Activated CD4-positive, alpha-beta T cell treated with anti-CD3 and anti-CD28 coated beads, Interleukin-2, amount 10 ng/mL, durations not matched to agents 7 days and 5 days (primary cell): ENCODE measurements at regions not wholly inside any gene's neighbourhood (a gene's known extent, or its start where the extent isn't known, plus 50 kb on each side); places are given as distances from the start of the nearest gene placed in this dataset.
"Not testable (repeated sequence)": the region's sequence is repeated elsewhere in the genome, so short reads cannot be mapped to it uniquely, and the experiment has no call there.

Experiments used
- CTCF ChIA-PET: fragments of 350-600 bp; sonication (Branson Sonifier 250); formaldehyde crosslinking; loops from one replicate; lab custom pipeline; 2021; ENCODE audit warnings: antibody characterized with exemption; lab: Charles Lee
- POLR2A ChIA-PET: fragments of 350-600 bp; sonication (Branson Sonifier 250); formaldehyde crosslinking; loops from one replicate; lab custom pipeline; 2021; ENCODE audit warnings: antibody characterized with exemption; lab: Charles Lee
- DNase-seq: peaks from one replicate; pipeline ENCODE4 v3.0.0-alpha.2; 2020
- H3K27ac Mint-ChIP-seq: one replicate; pipeline ENCODE4 v1.8.0; 2021; ENCODE audit warnings: mild to moderate bottlenecking, moderate library complexity, mixed read lengths
- H3K27me3 Mint-ChIP-seq: one replicate; pipeline ENCODE4 v1.8.0; 2021; ENCODE audit warnings: mixed read lengths
- H3K36me3 Mint-ChIP-seq: one replicate; pipeline ENCODE4 v1.8.0; 2021; ENCODE audit warnings: low read depth, mixed read lengths
- H3K4me1 Mint-ChIP-seq: one replicate; pipeline ENCODE4 v1.8.0; 2021; ENCODE audit warnings: mixed read lengths
- H3K4me3 Mint-ChIP-seq: one replicate; pipeline ENCODE4 v1.8.0; 2021; ENCODE audit warnings: mild to moderate bottlenecking, moderate library complexity, mixed read lengths
- H3K9me3 Mint-ChIP-seq: one replicate; pipeline ENCODE4 v1.8.0; 2021; ENCODE audit warnings: mixed read lengths

DNA sequence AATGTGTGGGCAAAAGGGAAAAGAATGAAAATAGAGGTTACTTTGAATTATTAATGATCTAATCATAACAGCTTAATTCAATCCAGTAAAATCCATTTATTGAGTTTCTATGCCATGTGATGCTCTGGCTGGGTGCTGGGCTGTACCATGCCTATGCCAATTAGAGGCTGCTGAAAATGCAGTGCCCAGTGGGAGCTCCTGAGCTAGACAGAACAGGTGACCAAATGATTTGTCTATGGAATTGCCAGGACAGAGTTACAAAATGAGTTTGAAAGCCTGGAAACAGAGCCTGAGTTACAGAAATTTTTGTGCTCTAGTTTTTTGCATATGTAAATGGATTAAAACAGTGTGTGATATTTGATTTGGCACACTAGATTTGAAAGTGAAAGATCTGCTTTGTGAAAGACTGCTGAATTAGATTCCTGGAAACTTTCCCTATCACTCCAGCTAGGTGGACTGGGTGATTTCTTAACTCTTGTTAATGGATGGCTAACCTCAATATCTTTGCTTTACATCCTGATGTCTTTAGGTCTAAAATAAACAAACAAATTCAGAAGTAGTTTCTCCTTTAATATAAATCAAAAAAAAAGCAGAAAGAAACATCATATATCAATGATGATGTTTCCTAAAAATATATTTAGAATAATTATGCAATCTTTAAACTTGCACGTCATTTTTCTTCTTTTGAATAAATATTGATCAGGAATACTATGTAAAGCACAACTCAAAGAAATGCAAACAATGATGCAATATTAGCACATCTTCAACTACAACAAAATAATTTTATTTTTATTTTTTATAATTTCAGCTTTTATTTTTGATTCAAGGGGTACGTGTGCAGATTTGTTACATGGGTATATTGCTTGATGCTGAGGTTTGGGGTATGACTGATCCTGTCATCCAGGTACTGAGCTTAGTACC lies 194.8 kb upstream of the FBXL7 start:
- CTCF ChIA-PET: no interaction called here
- POLR2A ChIA-PET: no interaction called here
- Mint-ChIP-seq H3K36me3 (no peaks in the 10 kb centered on the region), H3K9me3 (peaks cover 4% of the 10 kb centered on the region), H3K27ac (no peak overlapping the region), H3K4me3 (no peak overlapping the region), H3K4me1 (no peaks in the 10 kb centered on the region), H3K27me3 (no peaks in the 10 kb centered on the region)
- DNase-seq: no peak

DNA sequence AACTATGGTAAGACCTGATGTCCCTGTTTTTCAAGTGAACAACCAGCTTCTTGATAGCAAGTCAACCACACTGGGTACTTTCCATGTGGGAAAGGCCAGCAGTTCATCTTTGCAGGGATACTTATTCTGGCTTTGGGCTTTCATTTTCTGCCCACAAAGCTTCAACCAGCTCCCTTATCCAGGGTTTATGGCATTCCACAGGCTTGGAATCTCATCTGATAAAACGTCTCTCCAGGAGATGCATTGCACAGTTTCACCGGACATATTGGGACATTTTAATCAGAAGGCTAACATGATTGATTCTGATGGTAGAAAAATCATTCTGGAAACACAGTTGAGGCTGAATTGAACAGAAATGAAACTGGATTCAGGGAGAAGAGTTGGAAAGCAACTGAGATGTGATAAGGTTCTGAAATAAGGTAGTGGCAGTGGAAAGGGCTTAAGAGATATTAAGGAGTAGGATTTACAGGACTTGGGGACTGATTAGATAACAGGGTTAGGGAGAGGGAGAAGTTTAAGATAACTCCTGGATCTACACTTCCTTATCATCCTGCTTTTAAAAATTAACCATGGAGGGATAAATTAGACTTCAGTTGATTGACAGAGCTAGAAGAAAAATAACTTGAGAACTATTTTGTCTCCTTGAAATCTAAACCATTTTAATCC lies 195.8 kb upstream of the FBXL7 start:
- peaks cover 4% of the 10 kb centered on the region for H3K9me3 Mint-ChIP-seq
- POLR2A ChIA-PET: no interaction called here
- H3K36me3 Mint-ChIP-seq: no peaks in the 10 kb centered on the region
- no peak overlapping the region for H3K27ac Mint-ChIP-seq
- H3K4me3 Mint-ChIP-seq: no peak overlapping the region
- H3K4me1 Mint-ChIP-seq: no peaks in the 10 kb centered on the region
- no peak for DNase-seq
- no peaks in the 10 kb centered on the region for H3K27me3 Mint-ChIP-seq
- CTCF ChIA-PET: no interaction called here

DNA sequence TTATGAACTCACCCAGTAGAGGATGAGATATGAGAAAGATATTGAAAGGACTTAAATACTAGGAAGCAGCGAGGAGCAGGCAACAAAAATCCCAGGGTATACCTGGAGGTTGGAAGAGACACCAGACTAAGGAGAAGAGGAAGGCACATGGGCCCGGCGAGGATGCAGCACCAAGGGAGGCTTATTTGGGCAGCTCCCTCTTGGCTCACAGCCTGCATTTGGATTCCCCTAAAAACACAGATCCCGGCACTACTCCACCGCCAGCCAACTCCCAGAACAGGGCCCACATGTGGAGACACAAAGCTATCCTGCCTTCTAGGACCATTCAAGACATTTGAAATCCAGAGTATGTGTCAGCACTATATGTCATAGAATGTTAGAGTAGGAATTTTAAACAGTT lies 199.8 kb upstream of the FBXL7 start:
- H3K4me1 Mint-ChIP-seq: no peaks in the 10 kb centered on the region
- no peaks in the 10 kb centered on the region for H3K27me3 Mint-ChIP-seq
- ChIA-PET CTCF (interaction anchor here (1.7 kb wide), 1 partner anchor 9 kb away, joined by 5 read pairs; no protein-coding TSS in a partner anchor), POLR2A (no interaction called here)
- no peaks in the 10 kb centered on the region for H3K9me3 Mint-ChIP-seq
- DNase-seq: no peak
- no peak overlapping the region for H3K4me3 Mint-ChIP-seq
- H3K27ac Mint-ChIP-seq: no peak overlapping the region
- H3K36me3 Mint-ChIP-seq: no peaks in the 10 kb centered on the region

DNA sequence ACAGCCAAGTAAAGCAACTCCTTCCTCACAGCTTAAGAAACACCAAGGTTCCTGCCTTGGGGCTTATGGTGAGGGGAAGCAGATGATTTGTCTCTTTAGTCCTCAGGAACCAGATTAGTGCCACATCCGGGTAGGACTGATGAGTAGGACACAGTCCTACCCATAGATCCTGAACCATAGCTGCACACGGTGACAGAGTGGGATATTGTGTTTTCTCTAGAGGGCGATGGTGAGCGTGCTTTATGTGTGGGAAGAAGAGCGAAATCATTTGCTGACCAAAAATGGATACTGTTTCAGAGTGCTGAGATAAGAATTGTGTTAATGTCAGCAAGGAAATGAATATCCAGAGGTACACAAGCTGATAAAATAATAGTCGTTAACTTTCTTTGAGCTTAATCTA lies 209.0 kb upstream of the FBXL7 start:
- Mint-ChIP-seq H3K27me3 (no peaks in the 10 kb centered on the region), H3K4me1 (no peaks in the 10 kb centered on the region), H3K9me3 (peaks cover 13% of the 10 kb centered on the region), H3K36me3 (no peaks in the 10 kb centered on the region), H3K4me3 (no peak overlapping the region), H3K27ac (no peak overlapping the region)
- no peak for DNase-seq
- CTCF ChIA-PET: interaction anchor here (1.5 kb wide), 1 partner anchor 10 kb away, joined by 5 read pairs; no protein-coding TSS in a partner anchor
- POLR2A ChIA-PET: no interaction called here

DNA sequence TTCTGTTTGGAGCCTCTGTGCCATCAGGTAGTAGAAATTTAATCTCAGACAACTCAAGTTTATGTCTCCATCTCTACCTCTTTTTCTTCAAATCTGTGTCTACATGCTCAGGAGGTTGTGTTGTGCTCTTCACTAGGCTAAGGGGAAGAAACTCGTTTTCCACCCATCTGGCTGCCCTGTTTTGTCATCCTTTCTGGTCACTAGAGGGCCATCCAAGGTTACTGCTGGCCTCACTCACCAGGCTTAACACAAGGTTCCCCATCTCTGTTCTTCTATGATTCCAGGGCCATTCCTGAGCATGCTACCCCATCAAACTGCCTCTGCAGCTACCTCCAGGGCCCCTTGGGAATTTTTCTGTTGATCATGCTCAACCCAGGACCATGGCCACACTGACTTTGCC lies 213.3 kb upstream of the FBXL7 start:
- H3K4me1 Mint-ChIP-seq: no peaks in the 10 kb centered on the region
- H3K36me3 Mint-ChIP-seq: no peaks in the 10 kb centered on the region
- H3K4me3 Mint-ChIP-seq: no peak overlapping the region
- CTCF ChIA-PET: no interaction called here
- H3K27me3 Mint-ChIP-seq: no peaks in the 10 kb centered on the region
- DNase-seq: no peak
- H3K27ac Mint-ChIP-seq: no peak overlapping the region
- POLR2A ChIA-PET: no interaction called here
- H3K9me3 Mint-ChIP-seq: peaks cover 15% of the 10 kb centered on the region

DNA sequence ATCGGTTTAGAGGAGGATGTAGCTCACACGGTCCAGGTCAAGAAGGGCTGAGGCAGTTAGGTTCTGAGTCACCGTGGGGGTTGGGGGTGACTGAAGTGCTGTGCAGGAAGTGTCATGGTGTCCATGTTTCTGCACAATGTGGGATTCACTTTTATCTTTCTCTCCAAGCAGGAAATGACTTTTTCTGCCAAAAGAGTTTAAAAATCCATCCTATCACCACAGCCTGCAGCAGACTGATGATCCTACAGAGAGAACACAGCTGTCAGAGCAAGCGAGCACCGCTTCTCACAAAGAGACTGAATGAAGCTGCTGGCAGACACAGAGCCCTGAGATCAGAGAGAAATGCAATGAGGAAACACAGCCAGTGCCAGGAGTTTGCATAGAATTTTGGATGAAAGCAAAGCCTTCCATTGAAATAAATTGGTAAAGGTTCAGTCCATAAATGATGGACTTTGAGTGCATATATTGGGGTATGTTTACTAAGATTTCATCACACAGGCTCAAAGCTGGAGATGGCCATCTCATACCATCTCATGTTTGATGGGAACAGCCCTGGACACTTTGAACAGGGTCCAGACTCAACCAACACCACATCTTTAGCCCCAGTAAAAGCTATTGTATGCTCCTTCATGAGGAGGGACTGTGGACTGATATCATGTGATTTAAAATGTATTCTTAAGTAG lies 213.9 kb upstream of the FBXL7 start:
- ChIA-PET CTCF (no interaction called here), POLR2A (no interaction called here)
- Mint-ChIP-seq H3K4me1 (no peaks in the 10 kb centered on the region), H3K27me3 (no peaks in the 10 kb centered on the region), H3K27ac (no peak overlapping the region), H3K36me3 (no peaks in the 10 kb centered on the region), H3K9me3 (peaks cover 17% of the 10 kb centered on the region), H3K4me3 (no peak overlapping the region)
- no peak for DNase-seq

DNA sequence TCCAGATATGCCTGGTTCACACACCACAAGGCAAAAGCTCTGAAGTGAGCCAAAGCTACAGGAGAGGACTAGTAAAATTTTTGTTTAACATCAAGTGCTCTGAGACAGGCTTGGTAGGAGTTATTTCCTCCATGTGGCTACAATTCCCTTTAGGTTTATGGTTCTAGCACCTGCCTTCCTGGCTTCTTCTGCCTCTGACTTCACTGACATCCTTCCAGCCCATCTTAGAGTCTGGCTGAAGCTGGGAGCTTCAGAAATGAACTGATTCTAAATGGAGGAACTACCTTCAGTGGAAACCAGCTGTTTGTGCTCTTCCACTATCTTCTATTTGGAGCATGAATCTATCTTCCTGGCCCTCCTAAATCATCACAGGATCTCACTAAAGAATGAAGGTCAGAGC lies 215.3 kb upstream of the FBXL7 start:
- H3K4me1 Mint-ChIP-seq: no peaks in the 10 kb centered on the region
- ChIA-PET CTCF (no interaction called here), POLR2A (no interaction called here)
- H3K27ac Mint-ChIP-seq: no peak overlapping the region
- DNase-seq: no peak
- H3K4me3 Mint-ChIP-seq: no peak overlapping the region
- no peaks in the 10 kb centered on the region for H3K36me3 Mint-ChIP-seq
- H3K27me3 Mint-ChIP-seq: no peaks in the 10 kb centered on the region
- peaks cover 18% of the 10 kb centered on the region for H3K9me3 Mint-ChIP-seq

DNA sequence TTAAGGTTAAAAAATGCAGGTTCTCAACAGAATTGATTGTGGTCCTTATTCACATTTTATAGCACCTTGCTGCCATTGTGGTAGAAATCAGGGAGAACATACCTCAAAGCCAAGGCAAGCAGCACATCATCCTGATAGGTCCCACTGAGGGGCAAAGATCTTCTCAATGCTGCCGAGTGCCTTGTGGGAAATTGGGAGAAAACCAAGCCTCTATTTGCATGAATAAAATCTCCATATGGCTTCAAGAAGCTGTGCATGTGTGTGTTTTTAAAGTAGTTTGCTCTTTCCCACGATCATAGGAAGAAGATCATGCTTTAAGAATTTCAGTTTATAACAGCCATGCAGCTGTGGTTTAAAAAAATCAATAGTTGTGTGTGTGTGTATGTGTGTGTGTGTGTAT lies 216.9 kb upstream of the FBXL7 start:
- no peaks in the 10 kb centered on the region for H3K27me3 Mint-ChIP-seq
- H3K36me3 Mint-ChIP-seq: no peaks in the 10 kb centered on the region
- no peak overlapping the region for H3K4me3 Mint-ChIP-seq
- peaks cover 16% of the 10 kb centered on the region for H3K9me3 Mint-ChIP-seq
- no peaks in the 10 kb centered on the region for H3K4me1 Mint-ChIP-seq
- ChIA-PET CTCF (no interaction called here), POLR2A (no interaction called here)
- no peak overlapping the region for H3K27ac Mint-ChIP-seq
- no peak for DNase-seq

DNA sequence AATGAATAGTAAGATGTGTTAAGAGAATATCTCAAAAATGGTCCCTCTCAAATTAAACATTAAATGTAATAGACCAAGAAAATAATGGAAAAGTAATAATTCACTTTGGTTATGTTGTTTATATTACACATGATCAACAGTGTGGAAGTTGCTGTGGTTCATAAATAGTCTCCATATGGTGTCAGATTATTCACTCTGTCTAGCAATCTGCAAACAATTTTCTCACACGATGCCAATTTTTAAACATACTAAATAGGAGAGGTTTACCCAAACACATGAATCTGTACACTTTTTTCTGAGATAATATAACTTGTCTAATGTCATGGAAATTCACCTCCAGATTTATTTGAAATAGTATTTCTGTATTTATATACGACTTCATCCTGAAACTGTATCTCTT lies 217.4 kb upstream of the FBXL7 start:
- no peak overlapping the region for H3K4me3 Mint-ChIP-seq
- CTCF ChIA-PET: no interaction called here
- DNase-seq: no peak
- peaks cover 16% of the 10 kb centered on the region for H3K9me3 Mint-ChIP-seq
- POLR2A ChIA-PET: no interaction called here
- H3K36me3 Mint-ChIP-seq: no peaks in the 10 kb centered on the region
- H3K27ac Mint-ChIP-seq: no peak overlapping the region
- no peaks in the 10 kb centered on the region for H3K27me3 Mint-ChIP-seq
- H3K4me1 Mint-ChIP-seq: no peaks in the 10 kb centered on the region

DNA sequence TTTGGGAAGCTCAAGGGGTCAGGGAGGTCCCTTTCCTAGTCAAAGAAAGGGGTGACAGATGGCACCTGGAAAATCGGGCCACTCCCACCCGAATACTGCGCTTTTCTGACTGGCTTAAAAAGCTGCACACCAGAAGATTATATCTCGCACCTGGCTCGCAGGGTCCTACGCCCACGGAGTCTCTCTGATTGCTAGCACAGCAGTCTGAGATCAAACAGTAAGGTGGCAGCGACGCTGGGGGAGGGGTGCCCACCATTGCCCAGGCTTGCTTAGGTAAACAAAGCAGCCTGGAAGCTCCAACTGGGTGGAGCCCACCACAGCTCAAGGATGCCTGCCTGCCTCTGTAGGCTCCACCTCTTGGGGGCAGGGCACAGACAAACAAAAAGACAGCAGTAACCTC lies 228.4 kb upstream of the FBXL7 start:
- H3K4me3 Mint-ChIP-seq, POLR2A ChIA-PET, DNase-seq, H3K36me3 Mint-ChIP-seq, H3K27ac Mint-ChIP-seq, CTCF ChIA-PET, H3K27me3 Mint-ChIP-seq, H3K4me1 Mint-ChIP-seq: not testable (repeated sequence)
- H3K9me3 Mint-ChIP-seq: peaks cover 14% of the 10 kb centered on the region

DNA sequence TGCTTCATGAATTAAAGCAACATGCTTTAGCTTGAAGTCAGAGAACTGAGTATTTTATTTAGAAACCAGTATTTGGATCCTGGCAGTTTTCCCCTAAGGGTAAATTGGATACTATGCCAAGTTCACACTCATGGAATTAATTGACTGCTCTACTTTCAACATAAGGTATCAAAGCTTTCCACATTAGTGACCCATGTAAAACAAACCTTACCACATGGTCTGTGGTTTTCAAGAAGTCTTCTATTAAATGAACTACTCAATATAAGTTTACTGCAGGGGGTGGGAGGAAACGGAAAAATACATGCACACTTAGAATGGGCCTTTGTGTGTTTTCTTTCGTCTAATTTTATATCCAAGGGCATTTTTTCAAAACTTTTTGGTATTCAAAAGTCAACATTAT lies 232.0 kb upstream of the FBXL7 start:
- Mint-ChIP-seq H3K4me1 (no peaks in the 10 kb centered on the region), H3K27ac (no peak overlapping the region), H3K9me3 (peaks cover 14% of the 10 kb centered on the region), H3K4me3 (no peak overlapping the region), H3K27me3 (no peaks in the 10 kb centered on the region), H3K36me3 (no peaks in the 10 kb centered on the region)
- no peak for DNase-seq
- ChIA-PET CTCF (no interaction called here), POLR2A (no interaction called here)

DNA sequence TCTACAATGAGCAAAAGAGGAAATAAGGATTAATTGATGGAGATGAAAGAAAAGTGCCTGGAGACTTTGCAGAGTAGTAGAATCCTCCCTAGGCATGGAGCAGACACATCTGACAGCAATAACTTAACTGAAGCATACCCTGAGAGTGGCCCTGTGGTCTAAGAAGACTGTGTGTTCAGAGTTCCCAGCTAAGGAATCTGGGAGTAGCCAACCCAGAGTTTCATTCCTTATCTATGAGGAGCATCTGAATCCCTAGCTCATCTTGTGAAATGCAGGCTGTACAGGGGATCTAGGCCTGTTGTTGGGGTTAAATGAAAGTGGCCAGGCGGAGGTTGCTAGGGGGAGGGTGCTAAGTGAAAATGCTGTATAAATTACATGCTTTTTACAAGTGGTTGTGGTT lies 233.1 kb upstream of the FBXL7 start:
- no peak for DNase-seq
- H3K9me3 Mint-ChIP-seq: peaks cover 14% of the 10 kb centered on the region
- no peak overlapping the region for H3K4me3 Mint-ChIP-seq
- H3K4me1 Mint-ChIP-seq: no peaks in the 10 kb centered on the region
- H3K27ac Mint-ChIP-seq: no peak overlapping the region
- H3K36me3 Mint-ChIP-seq: no peaks in the 10 kb centered on the region
- H3K27me3 Mint-ChIP-seq: no peaks in the 10 kb centered on the region
- ChIA-PET CTCF (interaction anchor here (0.7 kb wide), 1 partner anchor 1336 kb away, joined by 5 read pairs; no protein-coding TSS in a partner anchor), POLR2A (no interaction called here)

DNA sequence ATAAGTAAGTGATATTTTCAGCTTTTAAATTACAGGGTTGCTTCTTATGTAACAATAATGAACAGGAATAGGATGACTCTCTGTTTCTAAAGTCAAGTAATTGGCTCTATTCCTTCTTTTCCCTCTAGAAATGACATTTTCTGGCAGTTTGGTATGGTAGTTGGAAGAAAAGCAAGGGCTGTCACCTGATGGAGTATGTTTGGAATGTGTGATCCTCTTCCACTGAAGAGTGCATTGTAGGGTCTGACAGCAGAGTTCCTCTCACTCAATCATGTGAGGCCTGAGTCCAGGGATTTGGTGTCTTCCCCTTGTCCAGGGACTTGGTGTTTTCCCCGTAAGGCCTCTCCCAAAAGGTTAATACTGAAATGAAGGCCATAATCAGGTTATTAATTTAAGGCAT lies 233.8 kb upstream of the FBXL7 start:
- no peak for DNase-seq
- Mint-ChIP-seq H3K4me3 (no peak overlapping the region), H3K9me3 (peaks cover 12% of the 10 kb centered on the region), H3K4me1 (no peaks in the 10 kb centered on the region), H3K27me3 (no peaks in the 10 kb centered on the region), H3K36me3 (no peaks in the 10 kb centered on the region), H3K27ac (no peak overlapping the region)
- POLR2A ChIA-PET: no interaction called here
- CTCF ChIA-PET: no interaction called here
